Suprapubic skin (tissue), 4 donors: ENCODE measurements at regions not wholly inside any gene's neighbourhood (a gene's known extent, or its start where the extent isn't known, plus 50 kb on each side); places are given as distances from the start of the nearest gene placed in this dataset.

ENCODE experiments used
- CTCF ChIP-seq, 2 donors: fragments of 200-600 bp in 1 of 2; fragments of 450-650 bp in 1 of 2; sonication (generic) in 1 of 2; IDR thresholded peaks; one replicate each; pipeline ENCODE4 v1.5.1; 2016 to 2019; ENCODE audit warnings: antibody characterized with exemption in 2 of 2, mild to moderate bottlenecking in 1 of 2, moderate library complexity in 1 of 2
- EP300 ChIP-seq: sonication (generic); formaldehyde crosslinking; IDR thresholded peaks from one replicate; pipeline ENCODE4 v1.6.1; 2017; ENCODE audit warnings: antibody characterized with exemption
- POLR2A ChIP-seq, 2 donors: fragments of 450-650 bp; IDR thresholded peaks; one replicate each; pipeline ENCODE4 v1.6.1; 2017; ENCODE audit warnings: antibody characterized with exemption in 2 of 2, mild to moderate bottlenecking in 2 of 2, moderate library complexity in 2 of 2
- POLR2AphosphoS5 ChIP-seq, 3 donors: sonication (generic); formaldehyde crosslinking; IDR thresholded peaks; one replicate each; pipeline ENCODE4 v1.6.1; 2017; ENCODE audit warnings: antibody characterized with exemption in 3 of 3

DNA sequence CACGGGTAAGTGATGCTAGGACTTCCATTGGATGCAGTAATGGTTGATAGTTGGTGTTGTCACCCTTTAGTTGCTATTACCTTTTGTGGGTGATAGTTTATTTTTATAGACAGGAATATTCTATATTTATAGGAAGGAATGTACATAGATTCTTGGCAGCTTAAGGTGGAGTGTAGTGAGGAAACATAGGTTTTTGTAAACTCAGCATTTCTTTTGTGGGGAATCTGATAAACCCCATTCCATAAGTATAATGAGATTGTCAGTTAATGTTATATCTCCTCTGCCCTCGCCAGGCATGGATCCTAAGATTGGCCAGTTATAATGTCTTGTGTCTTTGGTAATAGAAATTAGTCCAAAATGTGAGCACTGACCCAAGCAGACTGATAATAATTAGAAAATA is 262.7 kb downstream of the JRKL start:
- TF ChIP-seq CTCF (IDR thresholded peaks at IDR 0.05) (no peak), POLR2A (IDR thresholded peaks at IDR 0.05) (no peak), EP300 (no peak), POLR2AphosphoS5 (IDR thresholded peaks at IDR 0.05) (no peak)
